ENCODE measurements at regions not wholly inside any gene's neighbourhood (a gene's known extent, or its start where the extent isn't known, plus 50 kb on each side); places are given as distances from the start of the nearest gene placed in this dataset.
"Not testable (repeated sequence)": the region's sequence is repeated elsewhere in the genome, so short reads cannot be mapped to it uniquely, and the experiment has no call there.

GRCh38 chr1:201637282-201638079 is 98.6 kb downstream of the NAV1 start:
- DNase-seq (ENCODE audit: low read depth), result no peak

GRCh38 chr1:201639391-201639790 is 100.5 kb downstream of the NAV1 start:
- no peak for DNase-seq (ENCODE audit: low read depth)

DNA sequence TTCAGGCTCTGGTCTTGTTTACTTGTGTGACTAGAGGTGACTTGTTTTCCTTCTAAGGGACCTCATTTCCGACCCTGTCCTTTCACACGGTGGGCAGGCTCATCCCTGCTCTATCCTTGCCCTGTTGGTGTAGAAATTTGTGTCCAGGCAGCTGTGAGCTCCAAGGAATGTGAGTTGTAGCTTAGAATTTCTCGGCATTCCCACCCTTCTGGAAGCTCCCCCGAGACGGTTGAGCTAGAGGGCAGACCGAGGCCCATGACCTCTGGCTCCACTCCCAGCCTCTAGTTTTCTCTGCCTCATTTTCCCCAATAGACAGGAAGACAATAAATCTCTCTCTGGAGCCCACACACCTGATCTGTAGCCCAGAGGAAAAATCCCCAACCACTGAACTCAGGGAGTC is 100.9 kb downstream of the NAV1 start:
- DNase-seq (ENCODE audit: low read depth), result no peak

GRCh38 chr1:201640624-201641023 is 101.7 kb downstream of the NAV1 start:
- DNase-seq (ENCODE audit: low read depth), result no peak

DNA sequence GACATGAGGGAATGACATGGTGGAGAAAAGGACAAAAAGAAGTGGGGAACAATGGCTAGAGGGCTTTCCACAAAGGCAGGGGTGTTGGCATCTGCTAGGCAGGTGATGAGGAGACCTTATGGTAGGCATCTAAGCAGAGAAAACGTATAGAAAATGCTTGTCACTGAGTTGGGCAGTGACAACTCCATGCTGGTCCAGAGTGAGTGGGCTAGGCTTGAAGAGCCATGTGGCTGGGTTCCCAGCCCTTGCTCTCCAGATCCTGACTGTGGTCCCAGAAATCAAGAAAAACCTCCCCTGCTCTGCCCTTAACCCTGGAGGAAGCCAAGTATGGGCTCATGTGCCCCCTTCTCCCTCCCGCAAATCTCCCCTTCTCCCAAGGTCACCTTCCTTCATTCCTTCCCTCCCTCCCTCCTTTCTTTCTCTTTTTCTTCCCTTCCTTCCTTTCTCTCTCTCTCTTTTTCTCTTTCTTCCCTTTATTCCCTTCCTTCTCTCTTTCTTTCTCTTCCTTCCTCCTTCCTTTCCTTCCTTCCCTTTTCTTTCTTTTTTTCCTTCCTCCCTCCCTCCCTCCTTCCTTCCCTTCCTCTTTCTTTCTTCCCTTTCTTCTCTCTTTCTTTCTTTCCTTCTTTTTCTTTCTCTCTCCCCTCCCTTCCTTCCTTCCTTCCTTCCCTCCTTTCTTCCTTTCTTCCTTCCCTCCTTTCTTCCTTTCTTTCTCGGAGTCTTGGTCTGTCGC is 102.8 kb downstream of the NAV1 start:
- no peak for DNase-seq (ENCODE audit: low read depth)

GRCh38 chr1:201643835-201644104 is 104.8 kb downstream of the NAV1 start:
- no peak for DNase-seq (ENCODE audit: low read depth)

- no peak for DNase-seq (ENCODE audit: low read depth)
Measured at GRCh38 chr1:201644197-201644596, 105.3 kb downstream of the NAV1 start.

DNA sequence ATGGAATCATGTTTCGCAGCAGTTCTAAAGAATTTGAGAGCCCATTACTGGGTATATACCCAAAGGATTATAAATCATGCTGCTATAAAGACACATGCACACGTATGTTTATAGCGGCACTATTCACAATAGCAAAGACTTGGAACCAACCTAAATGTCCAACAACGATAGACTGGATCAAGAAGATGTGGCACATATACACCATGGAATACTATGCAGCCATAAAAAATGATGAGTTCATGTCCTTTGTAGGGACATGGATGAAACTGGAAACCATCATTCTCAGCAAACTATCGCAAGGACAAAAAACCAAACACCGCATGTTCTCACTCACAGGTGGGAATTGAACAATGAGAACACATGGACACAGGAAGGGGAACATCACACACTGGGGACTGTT is 106.1 kb downstream of the NAV1 start:
- not testable (repeated sequence) for DNase-seq (ENCODE audit: low read depth)

- no peak for DNase-seq (ENCODE audit: low read depth)
Measured at GRCh38 chr1:201645956-201646355, 107.0 kb downstream of the NAV1 start.

DNA sequence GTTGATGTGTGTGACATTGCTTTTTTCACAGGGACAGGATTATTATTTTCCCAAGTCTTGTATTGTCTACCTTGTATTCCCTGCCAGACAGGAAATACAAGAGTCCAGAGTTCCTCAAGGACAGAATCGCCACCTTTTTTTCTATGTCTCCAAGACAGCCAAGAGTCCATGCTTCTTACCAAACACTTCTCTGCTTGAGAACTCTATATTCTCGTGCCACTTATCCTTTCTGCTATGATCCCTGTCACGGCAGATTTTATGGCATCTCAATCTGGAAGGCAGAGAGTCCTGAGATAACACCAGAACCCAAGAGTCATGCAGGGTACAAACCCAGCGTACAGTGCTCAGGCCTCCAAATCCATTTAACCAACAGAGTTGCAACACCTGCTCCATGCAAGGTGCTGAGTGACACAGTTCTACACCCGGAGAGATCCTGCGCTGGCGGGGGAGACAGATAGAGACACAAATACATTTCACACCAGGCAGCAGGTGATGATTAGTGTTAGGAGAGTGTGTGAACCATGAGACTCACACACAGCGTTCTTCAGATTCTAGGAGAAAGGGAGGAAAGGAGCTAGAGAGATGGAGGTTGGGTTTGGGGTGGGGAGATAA is 107.6 kb downstream of the NAV1 start:
- DNase-seq (ENCODE audit: low read depth), result no peak

GRCh38 chr1:201647094-201647493 is 108.2 kb downstream of the NAV1 start:
- no peak for DNase-seq (ENCODE audit: low read depth)

- DNase-seq (ENCODE audit: low read depth), result peak; percentile 41
Measured at GRCh38 chr1:201647722-201648065, 108.8 kb downstream of the NAV1 start.

DNA sequence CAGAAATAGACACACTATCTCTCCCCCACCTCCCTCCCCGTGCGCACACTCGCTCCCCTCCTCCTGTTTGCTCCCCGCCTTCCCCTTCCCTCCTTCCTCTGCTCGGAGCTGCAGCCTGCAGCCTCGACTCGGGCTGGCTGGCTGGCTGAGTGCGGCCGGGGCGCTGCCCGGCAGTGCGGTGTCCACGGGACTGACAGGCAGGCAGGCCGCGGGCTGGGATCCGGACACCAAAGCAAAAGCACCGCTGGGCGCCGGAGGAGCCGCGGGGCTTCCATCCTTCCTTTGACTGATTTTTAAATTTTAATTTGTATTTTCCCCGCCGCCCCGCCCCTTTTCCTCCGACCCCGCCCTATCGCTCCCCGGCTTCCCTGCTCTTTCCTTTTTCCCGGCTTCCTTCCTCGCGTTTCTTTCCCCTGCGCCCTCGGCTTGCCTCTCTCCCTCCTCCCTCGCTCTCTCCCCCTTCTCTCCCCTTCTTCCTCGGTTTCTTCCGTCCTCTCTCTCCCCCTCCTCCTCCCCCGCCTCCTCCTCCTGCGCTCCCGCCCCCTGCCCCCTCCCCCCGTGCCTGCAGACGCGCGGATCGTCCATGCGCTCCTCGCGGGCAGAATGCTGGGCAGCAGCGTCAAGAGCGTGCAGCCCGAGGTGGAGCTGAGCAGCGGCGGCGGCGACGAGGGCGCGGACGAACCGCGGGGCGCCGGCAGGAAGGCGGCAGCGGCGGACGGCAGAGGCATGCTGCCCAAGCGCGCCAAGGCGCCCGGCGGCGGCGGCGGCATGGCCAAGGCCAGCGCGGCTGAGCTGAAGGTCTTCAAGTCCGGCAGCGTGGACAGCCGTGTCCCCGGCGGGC is 109.4 kb downstream of the NAV1 start:
- peak; percentile 82 for DNase-seq (ENCODE audit: low read depth)

GRCh38 chr1:201648907-201649721 is 110.2 kb downstream of the NAV1 start:
- DNase-seq (ENCODE audit: low read depth), result peak; percentile 61

- DNase-seq (ENCODE audit: low read depth), result peak; percentile 85
Measured at GRCh38 chr1:201649761-201650622, 111.1 kb downstream of the NAV1 start.

GRCh38 chr1:201650623-201650933 is 111.7 kb downstream of the NAV1 start:
- DNase-seq (ENCODE audit: low read depth), result no peak

- DNase-seq (ENCODE audit: low read depth), result no peak
Measured at GRCh38 chr1:201652181-201652580, 113.3 kb downstream of the NAV1 start.

DNA sequence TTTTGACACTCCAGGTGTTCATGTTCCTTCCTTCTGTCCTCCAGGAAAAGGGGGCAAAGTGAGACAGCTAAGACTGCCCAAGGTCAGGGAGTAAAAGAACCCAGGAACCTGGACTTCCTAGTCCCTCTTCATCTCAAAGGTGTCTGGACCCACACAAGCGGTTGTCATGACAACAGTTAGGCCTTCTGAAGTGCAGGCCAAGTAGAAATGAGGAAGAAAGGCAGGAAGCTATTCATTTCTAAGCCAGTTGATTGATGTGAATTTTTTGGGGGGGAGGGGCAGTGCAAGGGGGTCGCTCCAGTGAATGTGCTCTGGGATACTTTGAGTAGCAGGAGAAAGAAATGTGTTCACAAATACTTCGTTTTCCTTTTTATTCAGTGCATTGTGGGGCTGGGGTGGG is 114.3 kb downstream of the NAV1 start:
- DNase-seq (ENCODE audit: low read depth), result no peak

GRCh38 chr1:201653883-201654282 is 115.0 kb downstream of the NAV1 start:
- DNase-seq (ENCODE audit: low read depth), result peak; percentile 17

DNA sequence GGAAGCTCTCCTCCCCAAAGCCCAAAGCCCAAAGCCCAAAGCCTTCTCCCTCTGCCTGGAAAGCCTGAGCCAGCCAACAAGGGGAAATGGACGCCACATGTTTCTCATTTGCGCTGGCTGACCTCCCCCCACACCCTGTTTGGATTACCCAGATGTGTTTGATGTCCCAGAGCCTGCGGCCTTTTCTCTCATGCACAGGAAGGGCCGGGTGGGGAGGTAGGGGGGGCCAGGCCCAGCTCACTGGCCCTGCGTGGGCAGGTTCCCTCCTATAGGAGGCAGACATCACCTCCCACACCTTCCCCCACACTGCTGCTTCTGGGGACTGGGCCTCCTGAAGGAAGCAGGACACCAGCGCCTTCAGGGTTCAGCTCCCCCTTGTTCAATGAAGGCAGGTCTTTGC is 116.3 kb downstream of the NAV1 start:
- DNase-seq (ENCODE audit: low read depth), result peak; percentile 79

DNA sequence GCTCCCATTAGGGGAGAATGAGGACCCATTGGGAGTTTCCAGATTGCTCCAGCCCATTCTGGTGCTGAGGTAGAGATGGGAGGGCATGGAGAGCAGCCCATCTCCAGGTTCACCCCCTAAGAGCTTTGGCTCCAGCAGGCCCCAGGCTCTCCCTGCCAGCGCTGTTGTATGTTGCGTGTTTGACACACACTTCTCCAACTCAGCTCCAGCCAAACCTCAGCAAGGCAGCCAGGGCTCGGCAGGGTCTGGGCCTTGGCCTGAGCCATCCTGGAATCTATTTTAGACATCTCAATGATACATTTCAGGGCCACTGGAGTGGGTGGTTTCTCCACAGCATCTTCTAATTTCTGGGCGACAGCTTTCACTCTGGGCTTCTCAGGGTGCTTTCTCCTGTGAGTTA is 117.0 kb downstream of the NAV1 start:
- no peak for DNase-seq (ENCODE audit: low read depth)
